ENCODE measurements at regions not wholly inside any gene's neighbourhood (a gene's known extent, or its start where the extent isn't known, plus 50 kb on each side); places are given as distances from the start of the nearest gene placed in this dataset.

GRCh38 chr21:16590641-16591292 is 861.0 kb downstream of the USP25 start:
- DNase-seq (ENCODE audit: low read depth in 4 of 4, low spot score in 3 of 4), result no peak

GRCh38 chr21:16592381-16592780 is 862.6 kb downstream of the USP25 start:
- DNase-seq (ENCODE audit: low read depth in 4 of 4, low spot score in 3 of 4), result no peak

GRCh38 chr21:16594191-16594590 is 864.4 kb downstream of the USP25 start:
- no peak for DNase-seq (ENCODE audit: low read depth in 4 of 4, low spot score in 3 of 4)

GRCh38 chr21:16596369-16596768 is 866.6 kb downstream of the USP25 start:
- no peak for DNase-seq (ENCODE audit: low read depth in 4 of 4, low spot score in 3 of 4)

GRCh38 chr21:16597753-16598152 is 868.0 kb downstream of the USP25 start:
- DNase-seq (ENCODE audit: low read depth in 4 of 4, low spot score in 3 of 4), result no peak

- peak in 1 of 4 donors; percentile 33 for DNase-seq (ENCODE audit: low read depth in 4 of 4, low spot score in 3 of 4)
These were observed 875.8 kb downstream of the USP25 start for GRCh38 chr21:16605597-16605996.

GRCh38 chr21:16606271-16606670 is 876.5 kb downstream of the USP25 start:
- DNase-seq (ENCODE audit: low read depth in 4 of 4, low spot score in 3 of 4), result no peak

- no peak for DNase-seq (ENCODE audit: low read depth in 4 of 4, low spot score in 3 of 4)
These were observed 878.5 kb downstream of the USP25 start for GRCh38 chr21:16608209-16608830.

- DNase-seq (ENCODE audit: low read depth in 4 of 4, low spot score in 3 of 4), result no peak
These were observed 889.5 kb downstream of the USP25 start for GRCh38 chr21:16619281-16619680.

- no peak for DNase-seq (ENCODE audit: low read depth in 4 of 4, low spot score in 3 of 4)
These were observed 891.1 kb downstream of the USP25 start for GRCh38 chr21:16620786-16621320.

GRCh38 chr21:16624479-16625118 is 888.2 kb upstream of the CXADR start:
- DNase-seq (ENCODE audit: low read depth in 4 of 4, low spot score in 3 of 4), result peak in 3 of 4 donors; percentile 27 to 45 (median 44)

- no peak for DNase-seq (ENCODE audit: low read depth in 4 of 4, low spot score in 3 of 4)
These were observed 887.4 kb upstream of the CXADR start for GRCh38 chr21:16625491-16625890.

GRCh38 chr21:16633831-16634459 is 878.9 kb upstream of the CXADR start:
- no peak for DNase-seq (ENCODE audit: low read depth in 4 of 4, low spot score in 3 of 4)

GRCh38 chr21:16634515-16634914 is 878.3 kb upstream of the CXADR start:
- no peak for DNase-seq (ENCODE audit: low read depth in 4 of 4, low spot score in 3 of 4)

- no peak for DNase-seq (ENCODE audit: low read depth in 4 of 4, low spot score in 3 of 4)
These were observed 872.4 kb upstream of the CXADR start for GRCh38 chr21:16640297-16641027.

GRCh38 chr21:16642353-16642752 is 870.5 kb upstream of the CXADR start:
- no peak for DNase-seq (ENCODE audit: low read depth in 4 of 4, low spot score in 3 of 4)

- DNase-seq (ENCODE audit: low read depth in 4 of 4, low spot score in 3 of 4), result no peak
These were observed 868.2 kb upstream of the CXADR start for GRCh38 chr21:16644685-16645084.

GRCh38 chr21:16650714-16651366 is 862.0 kb upstream of the CXADR start:
- DNase-seq (ENCODE audit: low read depth in 4 of 4, low spot score in 3 of 4), result no peak

- no peak for DNase-seq (ENCODE audit: low read depth in 4 of 4, low spot score in 3 of 4)
These were observed 860.9 kb upstream of the CXADR start for GRCh38 chr21:16651956-16652355.

- no peak for DNase-seq (ENCODE audit: low read depth in 4 of 4, low spot score in 3 of 4)
These were observed 849.4 kb upstream of the CXADR start for GRCh38 chr21:16663436-16663835.
